ENCODE measurements at regions not wholly inside any gene's neighbourhood (a gene's known extent, or its start where the extent isn't known, plus 50 kb on each side); places are given as distances from the start of the nearest gene placed in this dataset.
"Not testable (repeated sequence)": the region's sequence is repeated elsewhere in the genome, so short reads cannot be mapped to it uniquely, and the experiment has no call there.

DNA sequence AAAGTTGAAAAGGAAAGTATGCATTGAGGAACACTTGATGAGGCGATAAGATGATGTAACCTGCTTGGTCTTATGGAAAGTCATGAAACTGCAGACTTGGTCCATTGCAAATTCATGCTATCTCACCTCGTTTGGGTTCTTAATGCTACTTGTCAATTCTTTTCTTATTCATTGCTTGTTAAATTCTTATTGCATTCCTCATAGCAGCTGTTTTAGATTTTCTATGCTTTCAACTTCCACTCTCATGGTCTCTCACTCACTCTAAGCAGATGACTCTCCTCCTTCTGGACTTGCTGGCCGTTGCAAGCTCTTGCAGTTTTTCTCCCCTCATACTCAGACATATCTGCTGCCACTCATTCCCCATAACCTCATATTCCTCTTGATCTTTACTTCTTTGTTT, 67.8 kb upstream of the CSNK1A1L start:
- DNase-seq, result no peak
- H3K4me1 ChIP-seq (ENCODE audit: insufficient read depth), result no peaks in the 10 kb centered on the region
- no peak overlapping the region for H3K27ac ChIP-seq
- TF ChIP-seq, protein P1, sequence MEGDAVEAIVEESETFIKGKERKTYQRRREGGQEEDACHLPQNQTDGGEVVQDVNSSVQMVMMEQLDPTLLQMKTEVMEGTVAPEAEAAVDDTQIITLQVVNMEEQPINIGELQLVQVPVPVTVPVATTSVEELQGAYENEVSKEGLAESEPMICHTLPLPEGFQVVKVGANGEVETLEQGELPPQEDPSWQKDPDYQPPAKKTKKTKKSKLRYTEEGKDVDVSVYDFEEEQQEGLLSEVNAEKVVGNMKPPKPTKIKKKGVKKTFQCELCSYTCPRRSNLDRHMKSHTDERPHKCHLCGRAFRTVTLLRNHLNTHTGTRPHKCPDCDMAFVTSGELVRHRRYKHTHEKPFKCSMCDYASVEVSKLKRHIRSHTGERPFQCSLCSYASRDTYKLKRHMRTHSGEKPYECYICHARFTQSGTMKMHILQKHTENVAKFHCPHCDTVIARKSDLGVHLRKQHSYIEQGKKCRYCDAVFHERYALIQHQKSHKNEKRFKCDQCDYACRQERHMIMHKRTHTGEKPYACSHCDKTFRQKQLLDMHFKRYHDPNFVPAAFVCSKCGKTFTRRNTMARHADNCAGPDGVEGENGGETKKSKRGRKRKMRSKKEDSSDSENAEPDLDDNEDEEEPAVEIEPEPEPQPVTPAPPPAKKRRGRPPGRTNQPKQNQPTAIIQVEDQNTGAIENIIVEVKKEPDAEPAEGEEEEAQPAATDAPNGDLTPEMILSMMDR (IDR thresholded peaks at IDR 0.05), result no peak
- no peak for TF ChIP-seq POLR2A (IDR thresholded peaks at IDR 0.05)
- no peak for TF ChIP-seq EP300 (IDR thresholded peaks at IDR 0.05)
- H3K27me3 ChIP-seq, result no peaks in the 10 kb centered on the region
- H3K9me3 ChIP-seq, result no peaks in the 10 kb centered on the region
- H3K36me3 ChIP-seq, result no peaks in the 10 kb centered on the region
- no peak overlapping the region for H3K4me3 ChIP-seq
- intact Hi-C loops (cut with DNase I), result no loop called here
- 47 to 51% (median 48%) methylated on average over 3 of the region's 3 CpGs for WGBS, 3 donors

DNA sequence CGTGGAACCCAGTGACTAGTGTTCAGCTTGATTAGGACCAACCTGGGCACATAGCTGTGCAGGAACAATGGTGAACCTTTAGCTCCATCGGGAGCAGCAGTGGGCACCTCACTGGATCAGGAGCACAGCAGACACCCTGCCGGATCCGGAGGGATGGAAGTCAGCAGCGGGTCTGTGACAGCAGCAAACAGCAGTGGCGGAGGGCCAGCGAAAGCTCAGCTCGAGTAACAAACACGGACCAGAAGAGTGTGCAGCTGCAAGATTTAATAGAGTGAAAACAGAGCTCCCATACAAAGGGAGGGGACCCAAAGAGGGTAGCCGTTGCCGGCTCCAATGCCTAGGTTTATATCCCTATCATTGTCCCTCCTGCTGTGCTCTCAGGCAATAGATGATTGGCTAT, 66.8 kb upstream of the CSNK1A1L start:
- WGBS, 3 donors, result 87 to 95% (median 91%) methylated on average over 11 of the region's 11 CpGs
- H3K9me3 ChIP-seq; H3K27me3 ChIP-seq; H3K4me1 ChIP-seq (ENCODE audit: insufficient read depth); DNase-seq; H3K4me3 ChIP-seq; H3K27ac ChIP-seq; H3K36me3 ChIP-seq; intact Hi-C loops (cut with DNase I): not testable (repeated sequence)

DNA sequence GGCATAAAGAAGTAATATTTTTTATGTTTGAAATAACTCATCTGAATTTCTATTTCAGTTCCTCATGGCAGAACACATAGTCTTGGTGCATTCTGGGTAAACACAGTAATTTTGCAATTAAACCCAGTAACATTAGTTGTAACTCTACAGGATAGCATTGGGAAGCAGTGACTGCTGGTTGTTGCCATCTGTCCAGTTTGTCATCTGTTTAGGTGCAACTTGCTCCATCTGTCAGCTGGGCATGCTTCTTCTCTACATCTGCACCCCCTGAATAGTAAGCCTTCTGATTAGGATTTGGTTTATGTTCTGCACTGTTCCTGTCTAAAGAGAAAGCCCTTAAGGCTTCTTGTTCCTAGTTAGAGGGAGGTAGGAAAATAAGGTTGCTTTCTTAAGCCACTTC, 63.5 kb upstream of the CSNK1A1L start:
- DNase-seq, result no peak
- TF ChIP-seq, protein P1 (IDR thresholded peaks at IDR 0.05), result no peak
- TF ChIP-seq EP300 (IDR thresholded peaks at IDR 0.05) (no peak), POLR2A (IDR thresholded peaks at IDR 0.05) (no peak)
- no peak overlapping the region for H3K27ac ChIP-seq
- no peaks in the 10 kb centered on the region for H3K36me3 ChIP-seq
- intact Hi-C loops (cut with DNase I), result no loop called here
- no peaks in the 10 kb centered on the region for H3K9me3 ChIP-seq
- no peaks in the 10 kb centered on the region for H3K4me1 ChIP-seq (ENCODE audit: insufficient read depth)
- H3K27me3 ChIP-seq, result no peaks in the 10 kb centered on the region
- no peak overlapping the region for H3K4me3 ChIP-seq

DNA sequence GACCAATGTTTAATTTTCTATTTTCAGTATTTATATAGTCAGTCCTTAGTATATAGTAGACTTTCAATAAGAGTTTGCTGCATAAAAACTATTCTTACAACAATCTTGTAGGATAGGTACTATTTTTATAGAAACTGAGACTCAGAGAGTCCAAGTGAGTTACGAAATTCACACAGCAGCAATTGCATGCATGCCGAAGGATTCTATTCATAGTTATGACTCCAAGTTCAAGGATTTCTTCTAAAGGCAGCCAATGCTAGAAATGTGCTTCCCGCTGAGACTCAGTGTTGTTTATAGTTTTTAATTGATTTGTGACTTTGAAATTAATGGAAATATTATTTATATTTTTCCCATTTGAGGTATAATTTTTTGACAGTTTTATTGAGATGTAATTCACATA, 62.7 kb upstream of the CSNK1A1L start:
- no peaks in the 10 kb centered on the region for H3K36me3 ChIP-seq
- H3K9me3 ChIP-seq, result no peaks in the 10 kb centered on the region
- H3K4me1 ChIP-seq (ENCODE audit: insufficient read depth), result no peaks in the 10 kb centered on the region
- DNase-seq, result no peak
- no peak overlapping the region for H3K4me3 ChIP-seq
- no peak overlapping the region for H3K27ac ChIP-seq
- intact Hi-C loops (cut with DNase I), result no loop called here
- 43 to 71% (median 64%) methylated on average over 3 of the region's 3 CpGs for WGBS, 3 donors
- TF ChIP-seq, protein P1 (IDR thresholded peaks at IDR 0.05), result no peak
- TF ChIP-seq POLR2A (IDR thresholded peaks at IDR 0.05), result no peak
- no peak for TF ChIP-seq EP300 (IDR thresholded peaks at IDR 0.05)
- H3K27me3 ChIP-seq, result no peaks in the 10 kb centered on the region

DNA sequence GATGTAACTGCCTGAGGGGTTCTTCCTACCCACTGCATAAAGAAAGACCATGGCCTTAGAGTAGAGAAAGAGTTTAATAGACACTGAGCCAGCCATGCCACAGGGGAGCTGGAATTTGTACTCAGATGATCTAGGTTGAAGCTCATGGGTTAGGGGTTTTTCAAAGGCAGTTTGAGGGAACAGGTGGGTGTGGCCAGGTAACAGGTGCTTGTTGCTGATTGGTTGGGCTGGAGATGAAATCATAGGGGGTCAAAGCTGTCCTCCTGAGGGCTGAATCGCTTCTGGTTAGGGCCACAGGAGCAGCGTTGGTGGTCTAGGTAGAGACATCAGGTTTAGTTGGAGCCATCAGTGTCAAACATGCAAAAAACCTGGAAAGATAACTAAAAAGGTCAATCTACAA, 59.2 kb upstream of the CSNK1A1L start:
- intact Hi-C loops (cut with DNase I), result no loop called here
- Histone ChIP-seq H3K36me3 (no peaks in the 10 kb centered on the region), H3K27me3 (no peaks in the 10 kb centered on the region), H3K27ac (no peak overlapping the region), H3K4me1 (ENCODE audit: insufficient read depth) (no peaks in the 10 kb centered on the region), H3K4me3 (no peak overlapping the region), H3K9me3 (no peaks in the 10 kb centered on the region)
- WGBS, 3 donors, result 86 to 91% (median 87%) methylated on average over 2 of the region's 2 CpGs
- TF ChIP-seq, protein P1 (IDR thresholded peaks at IDR 0.05), result no peak
- TF ChIP-seq EP300 (IDR thresholded peaks at IDR 0.05) (no peak), POLR2A (IDR thresholded peaks at IDR 0.05) (no peak)
- DNase-seq, result no peak
